ENCODE measurements at regions not wholly inside any gene's neighbourhood (a gene's known extent, or its start where the extent isn't known, plus 50 kb on each side); places are given as distances from the start of the nearest gene placed in this dataset.
"Not testable (repeated sequence)": the region's sequence is repeated elsewhere in the genome, so short reads cannot be mapped to it uniquely, and the experiment has no call there.

- no peak for DNase-seq
These were observed 73.0 kb upstream of the RGPD5 start for GRCh38 chr2:109721135-109721534.

GRCh38 chr2:109721626-109722025 is 72.5 kb upstream of the RGPD5 start:
- no peak for DNase-seq

- DNase-seq: no peak
These were observed 72.1 kb upstream of the RGPD5 start for GRCh38 chr2:109722026-109722425.

GRCh38 chr2:109722640-109723039 is 71.5 kb upstream of the RGPD5 start:
- not testable (repeated sequence) for DNase-seq

- not testable (repeated sequence) for DNase-seq
These were observed 71.0 kb upstream of the RGPD5 start for GRCh38 chr2:109723153-109723552.

- DNase-seq: no peak
These were observed 69.3 kb upstream of the RGPD5 start for GRCh38 chr2:109724533-109725460.

- no peak for DNase-seq
These were observed 67.5 kb upstream of the RGPD5 start for GRCh38 chr2:109726379-109727270.

GRCh38 chr2:109727929-109728447 is 66.1 kb upstream of the RGPD5 start:
- DNase-seq: no peak

GRCh38 chr2:109733746-109734145 is 60.4 kb upstream of the RGPD5 start:
- DNase-seq: not testable (repeated sequence)

- DNase-seq: peak; percentile 22
These were observed 57.8 kb upstream of the RGPD5 start for GRCh38 chr2:109736177-109736827.
